IMR-90 (cell line): ENCODE measurements at regions not wholly inside any gene's neighbourhood (a gene's known extent, or its start where the extent isn't known, plus 50 kb on each side); places are given as distances from the start of the nearest gene placed in this dataset.

Experiments used
- ATAC-seq: fragments of 200-7000 bp; cut with Tn5 transposase; 2 replicates; pipeline ENCODE4 v1.9.1; 2020; ENCODE audit warnings: low read depth, mild to moderate bottlenecking, moderate library complexity
- BruUV-seq: library from RNA; stranded (reverse); fragments of 400-500 nt; replicated peaks from 2 replicates; lab custom pipeline; 2021; lab: Mats Ljungman, UMichigan
- CTCF ChIA-PET: fragments of 300-600 bp; formaldehyde crosslinking; extraction: SDS; loops from one replicate; lab custom pipeline; 2021; ENCODE audit warnings: antibody characterized with exemption; lab: Yijun Ruan, JAX
- POLR2A ChIA-PET: fragments of 300-600 bp; sonication (Branson Sonifier 250); formaldehyde crosslinking; loops from one replicate; lab custom pipeline; 2022; ENCODE audit warnings: antibody characterized with exemption; ENCODE audit not compliant: unreplicated experiment; lab: Charles Lee
- DNase-seq: peaks from one replicate; pipeline ENCODE4 v3.0.0; 2013
- H2AFZ ChIP-seq: replicated peaks from 2 replicates; pipeline ENCODE3; 2013; ENCODE audit warnings: low read length, mild to moderate bottlenecking; ENCODE audit not compliant: poor library complexity
- H2AK5ac ChIP-seq: 2 replicates; pipeline ENCODE4 v1.6.1; 2013; ENCODE audit warnings: low read depth, low read length, inconsistent platforms
- H2AK9ac ChIP-seq: replicated peaks from 2 replicates; pipeline ENCODE3; 2013; ENCODE audit warnings: mild to moderate bottlenecking, low read depth, low read length, moderate library complexity; ENCODE audit not compliant: poor library complexity
- H2BK120ac ChIP-seq: 2 replicates; pipeline ENCODE4 v1.6.1; 2013; ENCODE audit warnings: low read depth, low read length, inconsistent platforms
- H2BK15ac ChIP-seq: 3 replicates; pipeline ENCODE4 v1.6.1; 2013; ENCODE audit warnings: low read depth, low read length, inconsistent platforms
- H2BK20ac ChIP-seq: 2 replicates; pipeline ENCODE4 v1.6.1; 2013; ENCODE audit warnings: low read depth, mild to moderate bottlenecking, inconsistent platforms, low read length, moderate library complexity
- H2BK5ac ChIP-seq: 2 replicates; pipeline ENCODE4 v1.6.1; 2013; ENCODE audit warnings: mild to moderate bottlenecking, low read depth, low read length, inconsistent platforms; ENCODE audit not compliant: poor library complexity, severe bottlenecking
- H3K14ac ChIP-seq: replicated peaks from 2 replicates; pipeline ENCODE4 v1.6.1; 2013; ENCODE audit warnings: low read depth, low read length, inconsistent platforms
- H3K18ac ChIP-seq: 2 replicates; pipeline ENCODE4 v1.6.1; 2013; ENCODE audit warnings: low read depth, low read length, control low read depth
- H3K23ac ChIP-seq: 2 replicates; pipeline ENCODE4 v1.6.1; 2013; ENCODE audit warnings: low read depth, low read length, inconsistent platforms
- H3K27ac ChIP-seq: 2 replicates; pipeline ENCODE4 v1.5.1; 2013; ENCODE audit warnings: mild to moderate bottlenecking, control low read depth, low read length; ENCODE audit not compliant: insufficient read depth
- H3K27me3 ChIP-seq: 2 replicates; pipeline ENCODE4 v1.6.1; 2013; ENCODE audit warnings: low read length; ENCODE audit not compliant: control insufficient read depth, insufficient read depth
- H3K36me3 ChIP-seq: 2 replicates; pipeline ENCODE4 v1.6.1; 2013; ENCODE audit warnings: low read length, mixed read lengths; ENCODE audit not compliant: control insufficient read depth, insufficient read depth
- H3K4ac ChIP-seq: 2 replicates; pipeline ENCODE4 v1.6.1; 2013; ENCODE audit warnings: low read depth, low read length, inconsistent platforms
- H3K4me1 ChIP-seq: 2 replicates; pipeline ENCODE4 v1.6.1; 2013; ENCODE audit warnings: low read length, mixed read lengths; ENCODE audit not compliant: control insufficient read depth, insufficient read depth
- H3K4me2 ChIP-seq: 2 replicates; pipeline ENCODE4 v1.6.1; 2013; ENCODE audit warnings: low read depth, mild to moderate bottlenecking, control low read depth, low read length, moderate library complexity
- H3K4me3 ChIP-seq: 2 replicates; pipeline ENCODE4 v1.5.1; 2013; ENCODE audit warnings: low read depth, mild to moderate bottlenecking, control low read depth, low read length, moderate library complexity; ENCODE audit not compliant: insufficient read depth
- H3K56ac ChIP-seq: 2 replicates; pipeline ENCODE4 v1.6.1; 2013; ENCODE audit warnings: low read length, inconsistent platforms; ENCODE audit not compliant: insufficient read depth; ENCODE audit errors: extremely low read depth
- H3K79me1 ChIP-seq, 2 experiments: 2 replicates each; pipeline ENCODE4 v1.6.1; 2013; ENCODE audit warnings: low read length in 2 of 2, inconsistent platforms in 1 of 2, low read depth in 1 of 2
- H3K9ac ChIP-seq: 2 replicates; pipeline ENCODE4 v1.6.1; 2013; ENCODE audit warnings: low read depth, low read length, control low read depth
- H3K9me1 ChIP-seq: 2 replicates; pipeline ENCODE4 v1.6.1; 2013; ENCODE audit warnings: low read length, inconsistent platforms; ENCODE audit not compliant: insufficient read depth
- H3K9me3 ChIP-seq: 2 replicates; pipeline ENCODE4 v1.6.1; 2013; ENCODE audit warnings: low read length; ENCODE audit not compliant: control insufficient read depth, insufficient read depth
- H4K20me1 ChIP-seq: 2 replicates; pipeline ENCODE4 v1.6.1; 2013; ENCODE audit warnings: low read length, inconsistent platforms; ENCODE audit not compliant: insufficient read depth
- H4K5ac ChIP-seq: 2 replicates; pipeline ENCODE4 v1.6.1; 2013; ENCODE audit warnings: mild to moderate bottlenecking, low read depth, low read length, control low read depth
- H4K8ac ChIP-seq, 2 experiments: 2 replicates each; pipeline ENCODE4 v1.6.1; 2013; ENCODE audit warnings: low read depth in 2 of 2, low read length in 2 of 2, control low read depth in 1 of 2, inconsistent platforms in 1 of 2
- H4K91ac ChIP-seq: 2 replicates; pipeline ENCODE4 v1.6.1; 2013; ENCODE audit warnings: low read depth, low read length, inconsistent platforms; ENCODE audit not compliant: insufficient read depth
- CEBPB ChIP-seq: IDR thresholded peaks from 2 replicates; pipeline ENCODE4 v1.6.1; 2012; ENCODE audit warnings: low read depth, low read length, improper control_type of control experiment
- MAFK ChIP-seq: IDR thresholded peaks from 2 replicates; pipeline ENCODE4 v1.6.1; 2012; ENCODE audit warnings: low read depth, low read length, improper control_type of control experiment
- WGBS, 2 experiments: methylation state at CpG; one replicate each; pipeline versions ENCODE4 v1.1.5 to v1.1.7; 2013; ENCODE audit warnings: missing lambda C conversion rate in 2 of 2; ENCODE audit not compliant: insufficient read length in 1 of 2; ENCODE audit errors: extremely low coverage in 2 of 2; 5-methylcytosine and 5-hydroxymethylcytosine counted together
- dilution Hi-C: fragments of 300-500 bp; cut with HindIII; formaldehyde crosslinking; loops from one replicate; pipeline ENCODE4 v1.14.3; 2018; ENCODE audit warnings: low sequenced_read_pairs; ENCODE audit not compliant: unreplicated experiment
- in situ Hi-C: fragments of 300-500 bp; cut with MboI; formaldehyde crosslinking; loops from 3 replicates; pipeline ENCODE4 v1.14.3; 2019; ENCODE audit warnings: low sequenced_read_pairs, inconsistent platforms, mixed read lengths
- intact Hi-C: fragments of 100-400 bp; cut with micrococcal nuclease; formaldehyde crosslinking; loops from 2 replicates; pipeline ENCODE4 v1.10.0; 2022
- TF ChIP-seq, protein P1 (sequence below): fragments of 150-350 bp; IDR thresholded peaks from 2 replicates; pipeline ENCODE4 v1.6.1; 2016; ENCODE audit warnings: low read depth, mild to moderate bottlenecking, low read length, moderate library complexity, borderline replicate concordance

DNA sequence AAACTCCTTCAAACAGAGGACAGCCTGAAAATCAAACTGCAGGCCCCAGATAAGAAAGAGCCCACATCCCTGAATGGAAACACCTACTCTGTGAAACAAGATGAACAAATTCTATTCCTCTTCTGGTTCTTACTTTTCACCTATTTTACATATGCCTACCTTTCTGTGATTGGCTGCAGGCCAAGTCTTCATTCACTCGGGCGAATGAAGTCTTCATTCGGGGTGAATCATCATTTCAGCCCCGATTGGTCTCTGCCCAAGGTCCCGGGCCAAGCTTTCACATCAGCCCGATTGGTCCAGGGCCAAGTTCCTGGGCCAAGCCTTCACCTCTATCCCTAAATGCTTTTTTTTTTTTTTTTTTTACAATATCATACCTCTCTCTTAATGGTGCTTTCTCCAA is 529.8 kb upstream of the ACTRT1 start:
- Histone ChIP-seq H3K4me2 (no peak overlapping the region), H2AK9ac (no peak overlapping the region), H3K9me1 (no peaks in the 10 kb centered on the region), H4K91ac (no peak overlapping the region), H3K4me3 (no peak overlapping the region), H2AK5ac (no peak overlapping the region), H3K14ac (no peak overlapping the region), H4K20me1 (no peaks in the 10 kb centered on the region), H2BK5ac (no peak overlapping the region), H4K8ac (no peak overlapping the region), H3K23ac (no peak overlapping the region), H3K27ac (no peak overlapping the region), H2BK120ac (no peak overlapping the region), H3K56ac (no peak overlapping the region), H3K79me1 (no peaks in the 10 kb centered on the region), H3K4ac (no peak overlapping the region), H4K5ac (no peak overlapping the region), H3K18ac (no peak overlapping the region), H2BK20ac (no peak overlapping the region), H3K4me1 (no peaks in the 10 kb centered on the region), H3K27me3 (no peaks in the 10 kb centered on the region), H2AFZ (no peak overlapping the region), H3K36me3 (no peaks in the 10 kb centered on the region), H2BK15ac (no peak overlapping the region), H3K9ac (no peak overlapping the region), H3K9me3 (no peaks in the 10 kb centered on the region)
- intact Hi-C loops: no loop called here
- ATAC-seq: no peak
- TF ChIP-seq, protein P1, sequence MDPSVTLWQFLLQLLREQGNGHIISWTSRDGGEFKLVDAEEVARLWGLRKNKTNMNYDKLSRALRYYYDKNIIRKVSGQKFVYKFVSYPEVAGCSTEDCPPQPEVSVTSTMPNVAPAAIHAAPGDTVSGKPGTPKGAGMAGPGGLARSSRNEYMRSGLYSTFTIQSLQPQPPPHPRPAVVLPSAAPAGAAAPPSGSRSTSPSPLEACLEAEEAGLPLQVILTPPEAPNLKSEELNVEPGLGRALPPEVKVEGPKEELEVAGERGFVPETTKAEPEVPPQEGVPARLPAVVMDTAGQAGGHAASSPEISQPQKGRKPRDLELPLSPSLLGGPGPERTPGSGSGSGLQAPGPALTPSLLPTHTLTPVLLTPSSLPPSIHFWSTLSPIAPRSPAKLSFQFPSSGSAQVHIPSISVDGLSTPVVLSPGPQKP: no peak
- TF ChIP-seq MAFK (no peak), CEBPB (no peak)
- in situ Hi-C loops: no loop called here
- BruUV-seq: no TSS peak
- ChIA-PET CTCF (no interaction called here), POLR2A (no interaction called here)
- WGBS, 2 experiments: 58% methylated on average over 4 of the region's 6 CpGs; no CpG with 5 or more reads in 1 of the 2 experiments
- no peak for DNase-seq
- dilution Hi-C loops: no loop called here
